IMR-90 (cell line): ENCODE measurements at regions not wholly inside any gene's neighbourhood (a gene's known extent, or its start where the extent isn't known, plus 50 kb on each side); places are given as distances from the start of the nearest gene placed in this dataset.
A peak's percentile ranks its signal among the peaks of the same experiment; 100 is the strongest.

Experiments used
- ATAC-seq: fragments of 200-7000 bp; cut with Tn5 transposase; 2 replicates; pipeline ENCODE4 v1.9.1; 2020; ENCODE audit warnings: low read depth, mild to moderate bottlenecking, moderate library complexity
- BruUV-seq: library from RNA; stranded (reverse); fragments of 400-500 nt; replicated peaks from 2 replicates; lab custom pipeline; 2021; lab: Mats Ljungman, UMichigan
- CTCF ChIA-PET: fragments of 300-600 bp; formaldehyde crosslinking; extraction: SDS; loops from one replicate; lab custom pipeline; 2021; ENCODE audit warnings: antibody characterized with exemption; lab: Yijun Ruan, JAX
- POLR2A ChIA-PET: fragments of 300-600 bp; sonication (Branson Sonifier 250); formaldehyde crosslinking; loops from one replicate; lab custom pipeline; 2022; ENCODE audit warnings: antibody characterized with exemption; ENCODE audit not compliant: unreplicated experiment; lab: Charles Lee
- DNase-seq: peaks from one replicate; pipeline ENCODE4 v3.0.0; 2013
- H2AFZ ChIP-seq: replicated peaks from 2 replicates; pipeline ENCODE3; 2013; ENCODE audit warnings: low read length, mild to moderate bottlenecking; ENCODE audit not compliant: poor library complexity
- H2AK5ac ChIP-seq: 2 replicates; pipeline ENCODE4 v1.6.1; 2013; ENCODE audit warnings: low read depth, low read length, inconsistent platforms
- H2AK9ac ChIP-seq: replicated peaks from 2 replicates; pipeline ENCODE3; 2013; ENCODE audit warnings: mild to moderate bottlenecking, low read depth, low read length, moderate library complexity; ENCODE audit not compliant: poor library complexity
- H2BK120ac ChIP-seq: 2 replicates; pipeline ENCODE4 v1.6.1; 2013; ENCODE audit warnings: low read depth, low read length, inconsistent platforms
- H2BK15ac ChIP-seq: 3 replicates; pipeline ENCODE4 v1.6.1; 2013; ENCODE audit warnings: low read depth, low read length, inconsistent platforms
- H2BK20ac ChIP-seq: 2 replicates; pipeline ENCODE4 v1.6.1; 2013; ENCODE audit warnings: low read depth, mild to moderate bottlenecking, inconsistent platforms, low read length, moderate library complexity
- H2BK5ac ChIP-seq: 2 replicates; pipeline ENCODE4 v1.6.1; 2013; ENCODE audit warnings: mild to moderate bottlenecking, low read depth, low read length, inconsistent platforms; ENCODE audit not compliant: poor library complexity, severe bottlenecking
- H3K14ac ChIP-seq: replicated peaks from 2 replicates; pipeline ENCODE4 v1.6.1; 2013; ENCODE audit warnings: low read depth, low read length, inconsistent platforms
- H3K18ac ChIP-seq: 2 replicates; pipeline ENCODE4 v1.6.1; 2013; ENCODE audit warnings: low read depth, low read length, control low read depth
- H3K23ac ChIP-seq: 2 replicates; pipeline ENCODE4 v1.6.1; 2013; ENCODE audit warnings: low read depth, low read length, inconsistent platforms
- H3K27ac ChIP-seq: 2 replicates; pipeline ENCODE4 v1.5.1; 2013; ENCODE audit warnings: mild to moderate bottlenecking, control low read depth, low read length; ENCODE audit not compliant: insufficient read depth
- H3K27me3 ChIP-seq: 2 replicates; pipeline ENCODE4 v1.6.1; 2013; ENCODE audit warnings: low read length; ENCODE audit not compliant: control insufficient read depth, insufficient read depth
- H3K36me3 ChIP-seq: 2 replicates; pipeline ENCODE4 v1.6.1; 2013; ENCODE audit warnings: low read length, mixed read lengths; ENCODE audit not compliant: control insufficient read depth, insufficient read depth
- H3K4ac ChIP-seq: 2 replicates; pipeline ENCODE4 v1.6.1; 2013; ENCODE audit warnings: low read depth, low read length, inconsistent platforms
- H3K4me1 ChIP-seq: 2 replicates; pipeline ENCODE4 v1.6.1; 2013; ENCODE audit warnings: low read length, mixed read lengths; ENCODE audit not compliant: control insufficient read depth, insufficient read depth
- H3K4me2 ChIP-seq: 2 replicates; pipeline ENCODE4 v1.6.1; 2013; ENCODE audit warnings: low read depth, mild to moderate bottlenecking, control low read depth, low read length, moderate library complexity
- H3K4me3 ChIP-seq: 2 replicates; pipeline ENCODE4 v1.5.1; 2013; ENCODE audit warnings: low read depth, mild to moderate bottlenecking, control low read depth, low read length, moderate library complexity; ENCODE audit not compliant: insufficient read depth
- H3K56ac ChIP-seq: 2 replicates; pipeline ENCODE4 v1.6.1; 2013; ENCODE audit warnings: low read length, inconsistent platforms; ENCODE audit not compliant: insufficient read depth; ENCODE audit errors: extremely low read depth
- H3K79me1 ChIP-seq, 2 experiments: 2 replicates each; pipeline ENCODE4 v1.6.1; 2013; ENCODE audit warnings: low read length in 2 of 2, inconsistent platforms in 1 of 2, low read depth in 1 of 2
- H3K9ac ChIP-seq: 2 replicates; pipeline ENCODE4 v1.6.1; 2013; ENCODE audit warnings: low read depth, low read length, control low read depth
- H3K9me1 ChIP-seq: 2 replicates; pipeline ENCODE4 v1.6.1; 2013; ENCODE audit warnings: low read length, inconsistent platforms; ENCODE audit not compliant: insufficient read depth
- H3K9me3 ChIP-seq: 2 replicates; pipeline ENCODE4 v1.6.1; 2013; ENCODE audit warnings: low read length; ENCODE audit not compliant: control insufficient read depth, insufficient read depth
- H4K20me1 ChIP-seq: 2 replicates; pipeline ENCODE4 v1.6.1; 2013; ENCODE audit warnings: low read length, inconsistent platforms; ENCODE audit not compliant: insufficient read depth
- H4K5ac ChIP-seq: 2 replicates; pipeline ENCODE4 v1.6.1; 2013; ENCODE audit warnings: mild to moderate bottlenecking, low read depth, low read length, control low read depth
- H4K8ac ChIP-seq, 2 experiments: 2 replicates each; pipeline ENCODE4 v1.6.1; 2013; ENCODE audit warnings: low read depth in 2 of 2, low read length in 2 of 2, control low read depth in 1 of 2, inconsistent platforms in 1 of 2
- H4K91ac ChIP-seq: 2 replicates; pipeline ENCODE4 v1.6.1; 2013; ENCODE audit warnings: low read depth, low read length, inconsistent platforms; ENCODE audit not compliant: insufficient read depth
- BHLHE40 ChIP-seq: fragments of 150-350 bp; IDR thresholded peaks from 2 replicates; pipeline ENCODE4 v1.6.1; 2016; ENCODE audit warnings: mild to moderate bottlenecking, low read depth, low read length
- CEBPB ChIP-seq: IDR thresholded peaks from 2 replicates; pipeline ENCODE4 v1.6.1; 2012; ENCODE audit warnings: low read depth, low read length, improper control_type of control experiment
- CHD1 ChIP-seq: IDR thresholded peaks from 2 replicates; pipeline ENCODE4 v1.6.1; 2012; ENCODE audit warnings: low read depth, low read length, improper control_type of control experiment
- FOS ChIP-seq: fragments of 150-350 bp; IDR thresholded peaks from 2 replicates; pipeline ENCODE4 v1.6.1; 2016; ENCODE audit warnings: low read depth, low read length
- MAFK ChIP-seq: IDR thresholded peaks from 2 replicates; pipeline ENCODE4 v1.6.1; 2012; ENCODE audit warnings: low read depth, low read length, improper control_type of control experiment
- MAZ ChIP-seq: IDR thresholded peaks from 2 replicates; pipeline ENCODE4 v1.6.1; 2012; ENCODE audit warnings: low read depth, mild to moderate bottlenecking, low read length, improper control_type of control experiment, moderate library complexity, borderline replicate concordance
- MXI1 ChIP-seq: IDR thresholded peaks from 2 replicates; pipeline ENCODE4 v1.6.1; 2012; ENCODE audit warnings: low read depth, mild to moderate bottlenecking, low read length, moderate library complexity, borderline replicate concordance
- NFE2L2 ChIP-seq: fragments of 150-350 bp; IDR thresholded peaks from 2 replicates; pipeline ENCODE4 v1.6.1; 2016; ENCODE audit warnings: low read depth, mild to moderate bottlenecking, low read length
- POLR2A ChIP-seq: IDR thresholded peaks from 2 replicates; pipeline ENCODE4 v1.6.1; 2012; ENCODE audit warnings: mild to moderate bottlenecking, low read depth, low read length
- RAD21 ChIP-seq: IDR thresholded peaks from 2 replicates; pipeline ENCODE4 v1.6.1; 2012; ENCODE audit warnings: low read length, improper control_type of control experiment
- RCOR1 ChIP-seq: IDR thresholded peaks from 2 replicates; pipeline ENCODE4 v1.6.1; 2012; ENCODE audit warnings: mild to moderate bottlenecking, low read length, improper control_type of control experiment; ENCODE audit not compliant: insufficient replicate concordance
- RFX5 ChIP-seq: IDR thresholded peaks from 2 replicates; pipeline ENCODE4 v1.8.0; 2012; ENCODE audit warnings: low read depth, mild to moderate bottlenecking, low read length, moderate library complexity
- SMC3 ChIP-seq: fragments of 150-350 bp; IDR thresholded peaks from 2 replicates; pipeline ENCODE4 v1.6.1; 2016; ENCODE audit warnings: low read depth, mild to moderate bottlenecking, antibody characterized with exemption, low read length, moderate library complexity
- WGBS, 2 experiments: methylation state at CpG; one replicate each; pipeline versions ENCODE4 v1.1.5 to v1.1.7; 2013; ENCODE audit warnings: missing lambda C conversion rate in 2 of 2; ENCODE audit not compliant: insufficient read length in 1 of 2; ENCODE audit errors: extremely low coverage in 2 of 2; 5-methylcytosine and 5-hydroxymethylcytosine counted together
- dilution Hi-C: fragments of 300-500 bp; cut with HindIII; formaldehyde crosslinking; loops from one replicate; pipeline ENCODE4 v1.14.3; 2018; ENCODE audit warnings: low sequenced_read_pairs; ENCODE audit not compliant: unreplicated experiment
- in situ Hi-C: fragments of 300-500 bp; cut with MboI; formaldehyde crosslinking; loops from 3 replicates; pipeline ENCODE4 v1.14.3; 2019; ENCODE audit warnings: low sequenced_read_pairs, inconsistent platforms, mixed read lengths
- intact Hi-C: fragments of 100-400 bp; cut with micrococcal nuclease; formaldehyde crosslinking; loops from 2 replicates; pipeline ENCODE4 v1.10.0; 2022
- TF ChIP-seq, protein P1 (sequence below): conservative IDR thresholded peaks from 2 replicates; pipeline ENCODE4 v1.5.1; 2012; ENCODE audit warnings: mild to moderate bottlenecking, low read depth, low read length, improper control_type of control experiment
- TF ChIP-seq, protein P2 (sequence below): fragments of 150-350 bp; IDR thresholded peaks from 2 replicates; pipeline ENCODE4 v1.6.1; 2017; ENCODE audit warnings: mild to moderate bottlenecking, antibody characterized with exemption, low read length, low read depth
- TF ChIP-seq, protein P3 (sequence below): fragments of 150-350 bp; IDR thresholded peaks from 2 replicates; pipeline ENCODE4 v1.6.1; 2016; ENCODE audit warnings: low read depth, mild to moderate bottlenecking, low read length, moderate library complexity, borderline replicate concordance

DNA sequence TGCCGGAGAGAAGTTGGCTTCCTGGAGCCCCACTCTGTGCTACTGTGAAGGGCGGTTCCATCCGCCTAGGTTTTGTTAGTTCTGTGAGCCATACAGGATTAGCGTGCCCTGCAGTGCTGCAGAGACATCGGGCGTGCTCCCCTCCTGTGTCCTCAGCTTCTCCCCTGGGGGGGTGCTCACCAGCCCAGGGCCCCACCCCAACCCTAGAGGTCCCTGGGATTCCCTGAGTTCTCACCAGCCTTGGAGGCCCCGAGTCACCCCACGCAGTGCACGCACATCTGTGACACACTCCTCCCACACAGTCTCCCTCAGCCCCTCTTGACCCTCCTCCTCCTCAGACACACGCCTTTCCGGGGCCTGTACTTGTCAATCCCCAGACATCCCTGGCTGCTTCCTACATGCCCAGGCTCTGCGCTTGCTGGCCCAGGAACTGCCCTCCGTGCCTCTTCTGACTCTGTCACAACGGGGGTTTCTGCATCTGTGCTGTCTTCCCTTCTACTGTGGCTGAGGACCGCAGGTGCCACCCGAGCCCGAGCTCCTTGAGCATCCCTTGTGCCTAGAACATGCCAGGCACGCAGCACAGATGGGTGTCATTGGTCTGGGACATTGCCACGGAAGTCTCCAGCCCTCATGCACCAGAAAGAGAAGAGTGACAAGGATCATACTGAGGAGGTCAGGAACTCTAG, 123.2 kb upstream of the RPS6KA2 start:
- Histone ChIP-seq H3K18ac (no peak overlapping the region), H3K27me3 (peaks cover 13% of the 10 kb centered on the region; the same call in 1 of the 2 replicates), H3K36me3 (no peaks in the 10 kb centered on the region), H3K27ac (no peak overlapping the region), H3K79me1 (no peaks in the 10 kb centered on the region), H2AFZ (no peak overlapping the region), H2BK120ac (no peak overlapping the region), H4K8ac (no peak overlapping the region), H2BK5ac (no peak overlapping the region), H4K91ac (no peak overlapping the region), H3K4me3 (no peak overlapping the region), H4K5ac (no peak overlapping the region), H3K9ac (no peak overlapping the region), H3K4me1 (peaks cover 2% of the 10 kb centered on the region; the same call in 1 of the 2 replicates), H3K56ac (no peak overlapping the region), H2BK20ac (no peak overlapping the region), H2BK15ac (no peak overlapping the region), H3K4ac (no peak overlapping the region), H2AK5ac (no peak overlapping the region), H3K9me1 (no peaks in the 10 kb centered on the region), H4K20me1 (no peaks in the 10 kb centered on the region), H3K23ac (no peak overlapping the region), H3K4me2 (no peak overlapping the region), H3K14ac (no peak overlapping the region), H3K9me3 (no peaks in the 10 kb centered on the region), H2AK9ac (no peak overlapping the region)
- in situ Hi-C loops: no loop called here
- no TSS peak for BruUV-seq
- no peak for TF ChIP-seq MXI1
- TF ChIP-seq, protein P1, sequence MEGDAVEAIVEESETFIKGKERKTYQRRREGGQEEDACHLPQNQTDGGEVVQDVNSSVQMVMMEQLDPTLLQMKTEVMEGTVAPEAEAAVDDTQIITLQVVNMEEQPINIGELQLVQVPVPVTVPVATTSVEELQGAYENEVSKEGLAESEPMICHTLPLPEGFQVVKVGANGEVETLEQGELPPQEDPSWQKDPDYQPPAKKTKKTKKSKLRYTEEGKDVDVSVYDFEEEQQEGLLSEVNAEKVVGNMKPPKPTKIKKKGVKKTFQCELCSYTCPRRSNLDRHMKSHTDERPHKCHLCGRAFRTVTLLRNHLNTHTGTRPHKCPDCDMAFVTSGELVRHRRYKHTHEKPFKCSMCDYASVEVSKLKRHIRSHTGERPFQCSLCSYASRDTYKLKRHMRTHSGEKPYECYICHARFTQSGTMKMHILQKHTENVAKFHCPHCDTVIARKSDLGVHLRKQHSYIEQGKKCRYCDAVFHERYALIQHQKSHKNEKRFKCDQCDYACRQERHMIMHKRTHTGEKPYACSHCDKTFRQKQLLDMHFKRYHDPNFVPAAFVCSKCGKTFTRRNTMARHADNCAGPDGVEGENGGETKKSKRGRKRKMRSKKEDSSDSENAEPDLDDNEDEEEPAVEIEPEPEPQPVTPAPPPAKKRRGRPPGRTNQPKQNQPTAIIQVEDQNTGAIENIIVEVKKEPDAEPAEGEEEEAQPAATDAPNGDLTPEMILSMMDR: no peak
- TF ChIP-seq MAZ: no peak
- TF ChIP-seq, protein P2, sequence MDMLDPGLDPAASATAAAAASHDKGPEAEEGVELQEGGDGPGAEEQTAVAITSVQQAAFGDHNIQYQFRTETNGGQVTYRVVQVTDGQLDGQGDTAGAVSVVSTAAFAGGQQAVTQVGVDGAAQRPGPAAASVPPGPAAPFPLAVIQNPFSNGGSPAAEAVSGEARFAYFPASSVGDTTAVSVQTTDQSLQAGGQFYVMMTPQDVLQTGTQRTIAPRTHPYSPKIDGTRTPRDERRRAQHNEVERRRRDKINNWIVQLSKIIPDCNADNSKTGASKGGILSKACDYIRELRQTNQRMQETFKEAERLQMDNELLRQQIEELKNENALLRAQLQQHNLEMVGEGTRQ: no peak
- no peak for TF ChIP-seq POLR2A
- no peak for TF ChIP-seq RFX5
- TF ChIP-seq MAFK: no peak
- no peak for TF ChIP-seq CHD1
- no peak for TF ChIP-seq RAD21
- TF ChIP-seq BHLHE40: no peak
- TF ChIP-seq FOS: no peak
- TF ChIP-seq SMC3: no peak
- no peak for TF ChIP-seq CEBPB
- no peak for TF ChIP-seq NFE2L2
- TF ChIP-seq, protein P3, sequence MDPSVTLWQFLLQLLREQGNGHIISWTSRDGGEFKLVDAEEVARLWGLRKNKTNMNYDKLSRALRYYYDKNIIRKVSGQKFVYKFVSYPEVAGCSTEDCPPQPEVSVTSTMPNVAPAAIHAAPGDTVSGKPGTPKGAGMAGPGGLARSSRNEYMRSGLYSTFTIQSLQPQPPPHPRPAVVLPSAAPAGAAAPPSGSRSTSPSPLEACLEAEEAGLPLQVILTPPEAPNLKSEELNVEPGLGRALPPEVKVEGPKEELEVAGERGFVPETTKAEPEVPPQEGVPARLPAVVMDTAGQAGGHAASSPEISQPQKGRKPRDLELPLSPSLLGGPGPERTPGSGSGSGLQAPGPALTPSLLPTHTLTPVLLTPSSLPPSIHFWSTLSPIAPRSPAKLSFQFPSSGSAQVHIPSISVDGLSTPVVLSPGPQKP: no peak
- TF ChIP-seq RCOR1: no peak
- ChIA-PET CTCF (no interaction called here), POLR2A (interaction anchor here (0.6 kb wide), 1 partner anchor 11 kb away, joined by 3 read pairs; no protein-coding TSS in a partner anchor)
- dilution Hi-C loops: no loop called here
- 64% methylated on average over 12 of the region's 19 CpGs; no CpG with 5 or more reads in 1 of the 2 experiments for WGBS, 2 experiments
- DNase-seq: peak; percentile 13
- peak; percentile 40 for ATAC-seq
- intact Hi-C loops: no loop called here
